IMR-90 (cell line): ENCODE measurements at regions not wholly inside any gene's neighbourhood (a gene's known extent, or its start where the extent isn't known, plus 50 kb on each side); places are given as distances from the start of the nearest gene placed in this dataset.

ENCODE experiments used
- CEBPB ChIP-seq: IDR thresholded peaks from 2 replicates; pipeline ENCODE4 v1.6.1; 2012; ENCODE audit warnings: low read depth, low read length, improper control_type of control experiment
- FOS ChIP-seq: fragments of 150-350 bp; IDR thresholded peaks from 2 replicates; pipeline ENCODE4 v1.6.1; 2016; ENCODE audit warnings: low read depth, low read length
- MXI1 ChIP-seq: IDR thresholded peaks from 2 replicates; pipeline ENCODE4 v1.6.1; 2012; ENCODE audit warnings: low read depth, mild to moderate bottlenecking, low read length, moderate library complexity, borderline replicate concordance
- POLR2A ChIP-seq: IDR thresholded peaks from 2 replicates; pipeline ENCODE4 v1.6.1; 2012; ENCODE audit warnings: mild to moderate bottlenecking, low read depth, low read length
- RAD21 ChIP-seq: IDR thresholded peaks from 2 replicates; pipeline ENCODE4 v1.6.1; 2012; ENCODE audit warnings: low read length, improper control_type of control experiment
- SMC3 ChIP-seq: fragments of 150-350 bp; IDR thresholded peaks from 2 replicates; pipeline ENCODE4 v1.6.1; 2016; ENCODE audit warnings: low read depth, mild to moderate bottlenecking, antibody characterized with exemption, low read length, moderate library complexity
- TF ChIP-seq, protein P1 (sequence below): conservative IDR thresholded peaks from 2 replicates; pipeline ENCODE4 v1.5.1; 2012; ENCODE audit warnings: mild to moderate bottlenecking, low read depth, low read length, improper control_type of control experiment
- TF ChIP-seq, protein P2 (sequence below): fragments of 150-350 bp; IDR thresholded peaks from 2 replicates; pipeline ENCODE4 v1.6.1; 2017; ENCODE audit warnings: mild to moderate bottlenecking, antibody characterized with exemption, low read length, low read depth

DNA sequence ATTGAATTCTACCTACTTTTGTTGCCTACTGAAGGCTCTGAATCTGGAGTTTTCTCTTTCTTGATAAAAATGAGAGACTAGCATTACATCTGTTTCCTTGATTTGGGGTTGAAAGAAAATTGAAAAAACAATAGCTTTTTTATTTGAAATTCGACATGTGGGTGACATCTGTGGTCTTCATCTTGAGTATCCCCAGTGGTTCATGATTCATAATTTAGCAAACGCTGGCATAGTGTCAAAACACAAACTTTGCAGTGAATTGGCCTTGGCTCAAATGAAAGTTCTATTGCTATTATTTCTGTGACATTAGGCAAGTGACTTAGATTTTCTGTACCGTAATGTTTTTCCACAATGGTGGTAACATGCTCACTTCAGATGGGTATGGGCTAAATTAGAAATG lies 747.6 kb downstream of the PCDH7 start:
- TF ChIP-seq, protein P1, sequence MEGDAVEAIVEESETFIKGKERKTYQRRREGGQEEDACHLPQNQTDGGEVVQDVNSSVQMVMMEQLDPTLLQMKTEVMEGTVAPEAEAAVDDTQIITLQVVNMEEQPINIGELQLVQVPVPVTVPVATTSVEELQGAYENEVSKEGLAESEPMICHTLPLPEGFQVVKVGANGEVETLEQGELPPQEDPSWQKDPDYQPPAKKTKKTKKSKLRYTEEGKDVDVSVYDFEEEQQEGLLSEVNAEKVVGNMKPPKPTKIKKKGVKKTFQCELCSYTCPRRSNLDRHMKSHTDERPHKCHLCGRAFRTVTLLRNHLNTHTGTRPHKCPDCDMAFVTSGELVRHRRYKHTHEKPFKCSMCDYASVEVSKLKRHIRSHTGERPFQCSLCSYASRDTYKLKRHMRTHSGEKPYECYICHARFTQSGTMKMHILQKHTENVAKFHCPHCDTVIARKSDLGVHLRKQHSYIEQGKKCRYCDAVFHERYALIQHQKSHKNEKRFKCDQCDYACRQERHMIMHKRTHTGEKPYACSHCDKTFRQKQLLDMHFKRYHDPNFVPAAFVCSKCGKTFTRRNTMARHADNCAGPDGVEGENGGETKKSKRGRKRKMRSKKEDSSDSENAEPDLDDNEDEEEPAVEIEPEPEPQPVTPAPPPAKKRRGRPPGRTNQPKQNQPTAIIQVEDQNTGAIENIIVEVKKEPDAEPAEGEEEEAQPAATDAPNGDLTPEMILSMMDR = no peak
- TF ChIP-seq RAD21 (no peak), MXI1 (no peak), POLR2A (no peak), CEBPB (no peak), SMC3 (no peak), FOS (no peak)
- TF ChIP-seq, protein P2, sequence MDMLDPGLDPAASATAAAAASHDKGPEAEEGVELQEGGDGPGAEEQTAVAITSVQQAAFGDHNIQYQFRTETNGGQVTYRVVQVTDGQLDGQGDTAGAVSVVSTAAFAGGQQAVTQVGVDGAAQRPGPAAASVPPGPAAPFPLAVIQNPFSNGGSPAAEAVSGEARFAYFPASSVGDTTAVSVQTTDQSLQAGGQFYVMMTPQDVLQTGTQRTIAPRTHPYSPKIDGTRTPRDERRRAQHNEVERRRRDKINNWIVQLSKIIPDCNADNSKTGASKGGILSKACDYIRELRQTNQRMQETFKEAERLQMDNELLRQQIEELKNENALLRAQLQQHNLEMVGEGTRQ = no peak
